Suppressor macrophage treated with lipopolysaccharide for 1 hour (primary cell): ENCODE measurements at regions not wholly inside any gene's neighbourhood (a gene's known extent, or its start where the extent isn't known, plus 50 kb on each side); places are given as distances from the start of the nearest gene placed in this dataset.

ENCODE experiments used
- DNase-seq, 3 donors: peaks; one replicate each; pipeline ENCODE4 v3.0.0-alpha.2; 2020 to 2022

DNA sequence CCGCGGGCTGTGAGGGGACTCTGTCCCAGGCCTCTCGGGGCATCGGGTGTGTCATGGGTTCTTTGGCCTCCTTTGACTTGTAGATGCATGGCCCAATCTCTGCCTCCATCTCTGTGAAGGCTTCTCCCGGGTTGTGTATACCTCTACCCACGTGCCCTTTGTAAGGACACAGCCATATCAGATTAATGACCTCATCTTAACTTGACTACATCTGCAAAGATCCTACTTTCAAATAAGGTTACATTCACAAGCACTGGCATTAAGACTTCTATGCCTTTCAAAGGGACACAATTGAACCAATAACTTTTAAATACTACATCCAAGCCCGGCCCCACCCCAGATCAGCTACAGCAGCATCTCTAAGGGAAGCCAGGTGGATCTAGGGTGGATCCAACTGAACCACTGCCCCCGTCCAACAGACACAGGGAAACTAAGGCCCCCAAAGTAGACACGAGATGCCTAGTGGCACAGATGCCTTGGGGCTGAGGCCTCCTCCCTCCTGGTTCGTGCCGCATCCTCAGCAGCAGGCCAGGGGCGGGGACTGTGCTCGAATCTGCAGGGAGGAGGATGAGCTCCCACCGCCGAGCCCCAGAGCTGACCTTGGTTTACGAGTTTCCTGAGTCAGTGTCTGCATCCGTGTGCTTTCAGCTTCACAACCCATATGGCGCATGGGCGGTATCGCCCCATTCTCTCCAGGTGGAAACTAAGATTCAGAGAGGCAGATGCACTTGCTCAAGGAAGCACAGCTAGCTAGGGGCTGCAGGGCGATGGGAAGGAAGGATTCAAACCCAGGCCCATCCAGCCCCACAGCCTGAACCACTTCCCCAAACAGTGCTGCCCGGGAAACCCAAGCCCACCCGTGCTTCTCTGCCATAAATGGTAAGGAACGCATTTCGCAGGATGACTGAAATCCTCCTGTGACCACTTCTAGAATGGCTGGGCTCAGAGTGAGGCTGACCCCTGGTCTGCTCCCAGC, 353.3 kb downstream of the C16orf95 start:
- no peak for DNase-seq

DNA sequence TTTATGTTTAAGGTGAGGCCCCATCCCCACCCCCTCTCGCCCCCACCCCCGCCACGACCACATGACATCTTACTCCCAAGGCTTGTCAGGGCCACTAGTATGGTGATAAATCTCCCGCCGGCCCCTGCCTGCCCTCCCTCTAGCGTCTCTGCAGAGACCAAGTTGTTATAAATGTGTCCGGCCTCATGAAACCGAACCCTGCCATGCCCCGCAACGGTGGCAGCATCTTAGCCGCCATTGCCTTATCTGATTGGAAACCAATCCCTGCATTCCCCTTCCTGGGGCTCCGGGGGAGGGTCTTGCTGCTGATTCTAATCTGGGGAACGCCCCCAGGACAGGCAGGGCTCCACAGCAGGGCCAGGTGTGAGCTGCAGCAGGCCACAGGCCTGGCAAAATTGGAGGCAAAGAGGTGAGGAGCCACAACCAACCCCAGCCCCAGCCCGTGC, 352.4 kb downstream of the C16orf95 start:
- no peak for DNase-seq

DNA sequence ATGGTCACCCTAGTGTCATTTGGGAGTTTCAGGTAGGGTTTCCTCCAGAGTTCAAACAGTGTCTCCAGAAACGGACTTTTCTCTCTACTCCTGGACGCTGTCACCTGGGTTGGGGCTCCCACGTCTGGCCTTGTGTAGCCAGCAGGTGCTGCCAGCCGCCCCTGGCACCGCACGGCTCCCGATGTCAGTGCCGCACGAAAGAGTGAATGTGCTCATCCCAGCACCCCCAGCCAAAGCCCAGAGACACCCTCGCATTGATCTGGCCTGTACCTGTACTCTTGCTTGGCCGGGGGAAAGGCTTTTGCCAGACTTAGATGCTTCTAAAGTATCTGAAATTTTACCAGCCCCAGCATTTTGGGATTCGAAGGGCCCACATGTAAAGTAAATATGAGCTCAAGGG, 351.9 kb downstream of the C16orf95 start:
- DNase-seq: no peak

DNA sequence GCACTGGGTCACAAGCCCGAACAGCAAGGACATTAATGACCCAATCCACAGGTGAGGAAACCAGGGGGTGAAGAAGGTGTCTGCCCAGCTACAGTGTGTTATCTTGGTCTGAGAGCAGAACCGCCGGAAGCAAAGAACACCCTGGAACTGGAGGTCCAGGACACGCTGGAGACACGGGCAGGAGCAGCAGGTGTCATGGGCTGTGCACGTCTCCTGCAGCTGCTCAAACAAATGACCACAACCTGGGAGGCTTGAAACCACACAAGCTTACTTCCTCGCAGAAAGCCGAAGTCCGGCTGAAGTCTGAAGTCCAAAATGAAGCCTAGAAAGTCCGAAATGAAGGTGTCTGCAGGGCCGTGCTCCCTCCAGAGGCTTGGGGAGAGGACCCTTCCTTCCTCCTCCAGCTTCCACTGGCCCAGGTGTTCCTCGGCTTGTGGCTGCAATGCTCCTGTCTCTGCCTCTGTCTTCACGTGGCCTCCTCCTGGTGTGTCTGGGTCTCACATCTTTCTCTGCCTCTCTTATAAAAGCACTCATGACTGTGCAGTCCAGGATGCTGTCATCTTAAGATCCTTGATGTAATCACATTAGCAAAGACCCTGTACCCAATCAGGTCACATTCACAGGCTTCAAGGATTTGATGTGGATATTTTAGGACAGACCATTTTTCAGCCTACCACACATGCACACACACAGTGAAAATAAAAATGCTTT, 351.2 kb downstream of the C16orf95 start:
- DNase-seq: no peak

DNA sequence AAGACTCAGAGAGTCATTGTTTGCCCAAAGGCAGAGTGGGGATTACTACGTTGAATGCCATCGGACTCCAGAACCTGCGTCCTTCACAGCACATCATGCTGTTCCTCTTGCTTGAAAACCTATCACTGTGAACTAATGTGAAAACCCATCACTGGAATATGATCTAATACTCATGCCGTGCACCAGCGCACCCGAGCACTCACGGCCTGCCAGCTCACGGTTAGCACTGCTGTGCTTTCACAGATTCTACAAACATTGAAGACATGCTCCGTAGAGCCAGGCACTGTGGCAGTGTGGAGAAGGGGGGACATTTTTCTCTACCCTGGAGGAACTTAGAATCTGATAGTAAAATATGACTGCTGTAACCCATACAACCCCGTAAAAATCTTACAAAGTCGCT, 350.4 kb downstream of the C16orf95 start:
- no peak for DNase-seq

DNA sequence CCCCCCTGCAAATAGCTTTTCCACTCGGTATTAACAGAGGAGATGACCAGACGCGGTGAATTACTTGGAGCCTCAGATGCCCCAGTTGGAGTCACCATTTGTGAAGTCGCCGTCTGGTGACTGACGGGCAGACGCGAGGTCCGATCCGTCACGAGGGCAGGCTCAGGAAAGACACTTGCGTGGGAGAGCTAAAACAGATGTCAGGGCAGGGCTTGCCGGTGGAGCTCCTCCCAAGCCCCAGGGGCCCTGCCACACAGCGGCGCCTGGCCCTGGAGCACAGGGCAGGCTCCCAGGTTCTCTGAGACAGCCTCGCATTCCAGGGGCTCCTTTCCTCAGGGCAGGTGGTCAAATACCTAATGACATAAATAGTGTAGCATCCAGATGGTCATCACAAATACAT, 348.3 kb downstream of the C16orf95 start:
- no peak for DNase-seq

DNA sequence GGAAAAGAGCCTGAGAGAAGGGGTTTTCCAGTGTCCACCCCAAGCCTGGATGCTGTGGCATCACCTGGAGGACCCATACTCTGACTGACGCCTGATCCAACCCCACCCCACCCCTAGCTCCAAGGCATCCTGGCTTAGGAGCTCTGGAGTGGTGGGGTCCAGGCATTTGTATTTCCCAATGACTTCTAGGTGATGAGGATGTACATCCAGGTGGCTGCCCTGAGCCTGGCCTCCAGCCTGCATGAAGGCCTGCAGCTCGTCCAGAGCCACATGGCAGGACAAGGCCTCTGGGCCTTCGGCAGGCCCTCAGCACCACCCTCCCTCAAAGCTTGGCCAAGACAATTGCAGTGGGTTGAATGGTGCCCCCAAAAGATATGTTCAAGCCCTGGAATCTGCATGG, 347.5 kb downstream of the C16orf95 start:
- DNase-seq: no peak

DNA sequence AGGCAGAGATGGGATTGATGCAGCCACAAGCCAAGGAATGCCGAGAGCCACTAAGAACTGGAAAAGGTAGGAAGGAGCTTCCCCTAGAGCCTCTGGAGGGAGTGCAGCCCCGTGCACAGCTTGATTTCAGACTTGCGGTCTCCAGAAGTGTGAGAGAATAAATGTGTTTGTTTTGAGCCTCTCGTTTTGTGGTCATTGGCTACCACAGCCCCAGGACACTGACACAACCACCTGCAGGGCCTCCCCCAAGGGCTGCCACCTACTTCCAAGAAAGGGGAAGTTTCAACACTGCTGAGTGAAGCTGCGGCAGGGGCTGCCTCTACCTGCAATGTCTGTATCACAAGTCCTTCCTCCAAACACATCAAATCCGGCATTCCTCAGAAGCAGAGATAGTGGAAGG, 346.9 kb downstream of the C16orf95 start:
- DNase-seq: no peak

DNA sequence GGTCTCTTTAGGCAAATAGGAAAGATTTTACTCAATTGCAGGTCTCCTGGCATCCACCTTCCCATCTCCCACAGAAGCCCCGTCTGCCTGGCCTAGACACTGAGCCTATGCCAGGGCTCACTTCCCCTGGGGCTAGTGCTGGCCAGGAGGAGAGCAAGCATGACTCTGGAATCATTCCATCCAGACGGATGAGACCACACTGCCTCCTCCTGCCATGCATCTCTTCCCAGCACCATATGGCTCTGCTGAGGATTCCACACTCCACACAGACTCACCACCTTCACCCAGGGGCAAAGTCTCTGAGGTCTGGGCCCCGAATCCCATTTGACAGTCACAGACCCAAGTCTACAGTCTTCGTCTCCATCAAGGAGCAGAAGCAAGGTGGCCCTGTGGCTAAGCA, 346.5 kb downstream of the C16orf95 start:
- no peak for DNase-seq

DNA sequence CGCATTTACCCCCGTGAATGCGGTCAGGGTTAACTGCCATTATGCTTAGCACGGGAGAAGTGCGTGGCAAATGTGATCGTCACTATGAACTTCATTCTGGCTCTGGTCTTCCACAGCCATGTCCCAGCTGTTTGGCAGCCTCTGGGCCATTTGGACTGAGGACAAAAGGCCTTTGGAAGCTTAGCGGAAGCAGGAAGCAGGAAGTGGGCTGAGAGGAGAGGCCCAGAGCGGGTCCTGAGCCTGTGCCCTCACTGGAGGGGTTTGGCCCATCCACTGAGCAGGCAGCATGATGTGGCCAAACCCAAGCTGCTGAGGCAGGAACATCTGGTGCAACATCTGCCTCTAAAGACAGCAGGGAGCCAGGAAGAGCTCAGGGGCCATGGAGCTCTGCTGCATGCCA, 345.9 kb downstream of the C16orf95 start:
- DNase-seq: no peak

DNA sequence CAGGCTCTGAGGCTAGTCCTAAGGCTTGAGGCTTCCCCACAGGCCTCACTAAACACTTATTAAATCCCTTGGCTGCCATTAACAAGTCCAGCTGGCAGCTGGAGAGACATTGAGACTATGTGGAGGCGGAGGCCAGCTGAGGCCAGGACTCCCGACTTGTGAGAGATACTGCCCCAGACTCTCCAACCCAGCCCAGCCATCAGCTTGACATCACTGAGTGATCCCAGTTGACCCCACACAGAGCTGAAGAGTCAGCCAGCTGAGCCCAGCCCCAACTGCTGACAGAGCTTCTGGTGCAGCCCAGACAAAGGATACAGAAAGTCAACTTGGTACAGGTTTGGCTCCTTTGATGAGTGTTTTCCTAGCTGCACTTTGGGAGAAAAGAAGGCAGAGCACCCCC, 343.1 kb downstream of the C16orf95 start:
- DNase-seq: no peak

DNA sequence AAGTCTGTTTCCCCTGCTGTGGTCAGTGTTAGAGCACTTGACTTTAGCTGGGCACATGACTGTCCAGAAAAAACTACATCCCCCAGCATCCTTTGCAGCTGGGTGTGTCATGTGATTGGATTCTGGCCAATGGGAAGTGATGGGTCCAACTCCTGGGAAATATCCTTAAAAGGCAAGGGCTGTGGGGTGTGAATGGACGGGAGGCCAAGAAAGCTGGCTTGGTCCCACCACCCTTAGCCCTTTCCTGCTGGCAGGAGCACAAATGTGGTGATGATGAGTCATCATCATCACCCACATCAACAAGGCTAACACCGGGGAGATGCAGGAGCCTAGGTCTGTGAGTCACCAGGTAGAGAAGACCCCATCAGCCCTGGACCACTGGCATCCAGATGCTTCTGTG, 341.7 kb downstream of the C16orf95 start:
- peak; percentile 17 to 29 (median 22) for DNase-seq

DNA sequence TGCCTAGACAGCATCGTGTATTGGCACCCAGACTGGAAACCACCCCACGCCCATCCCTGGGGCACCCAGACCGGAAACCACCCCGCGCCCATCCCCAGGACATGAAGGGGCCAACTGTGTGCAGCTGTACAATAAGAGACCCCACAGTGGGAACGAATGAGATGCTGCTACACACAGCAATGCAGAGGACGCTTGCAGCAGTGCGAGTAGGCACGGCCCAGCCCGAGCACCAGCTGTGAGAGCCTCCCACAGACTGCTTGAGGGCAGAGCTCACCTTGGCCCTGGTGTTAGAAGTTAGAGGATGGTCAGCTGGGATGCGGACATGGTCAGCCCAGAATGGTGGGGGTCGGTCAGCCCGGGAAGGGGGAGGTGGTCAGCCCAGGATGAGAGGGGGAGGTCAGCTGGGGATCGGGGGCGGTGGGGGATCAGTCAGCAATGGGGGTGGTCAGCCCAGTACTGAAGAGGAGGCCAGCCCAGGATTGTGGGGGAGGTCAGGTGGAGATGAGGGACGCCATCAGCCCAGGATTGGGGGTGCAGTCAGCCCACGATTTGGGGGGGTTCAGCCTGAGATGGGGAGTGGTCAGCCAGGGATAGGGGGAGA, 340.0 kb downstream of the C16orf95 start:
- no peak for DNase-seq

DNA sequence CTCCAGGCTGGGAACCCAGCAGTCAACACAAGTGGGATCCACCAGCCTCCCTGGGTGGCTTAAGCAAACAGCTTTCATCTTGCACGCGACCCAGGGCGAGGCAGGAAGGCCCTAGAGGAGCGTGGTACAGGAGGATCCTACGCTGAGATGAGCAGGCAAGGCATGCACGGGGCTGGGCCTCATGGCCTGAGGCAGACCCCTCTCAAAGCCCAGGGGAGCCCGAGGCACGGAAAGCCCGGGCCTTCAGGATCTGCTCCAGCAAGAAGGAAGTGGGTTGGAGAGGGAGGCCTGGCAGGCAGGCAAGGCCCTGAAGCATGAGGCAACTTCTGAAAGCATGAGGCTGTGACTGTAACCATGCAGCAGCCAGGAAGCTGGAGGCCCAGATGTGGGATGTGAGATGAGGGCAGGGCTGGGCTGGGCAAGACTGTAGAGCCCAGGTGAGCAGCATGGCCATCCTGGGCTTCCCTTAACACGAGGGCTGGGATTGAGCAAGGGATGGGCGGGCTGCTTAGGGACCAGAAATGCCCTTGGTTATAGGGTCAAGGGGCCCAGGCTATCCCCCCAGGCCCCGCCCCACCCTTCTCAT, 338.7 kb downstream of the C16orf95 start:
- no peak for DNase-seq

DNA sequence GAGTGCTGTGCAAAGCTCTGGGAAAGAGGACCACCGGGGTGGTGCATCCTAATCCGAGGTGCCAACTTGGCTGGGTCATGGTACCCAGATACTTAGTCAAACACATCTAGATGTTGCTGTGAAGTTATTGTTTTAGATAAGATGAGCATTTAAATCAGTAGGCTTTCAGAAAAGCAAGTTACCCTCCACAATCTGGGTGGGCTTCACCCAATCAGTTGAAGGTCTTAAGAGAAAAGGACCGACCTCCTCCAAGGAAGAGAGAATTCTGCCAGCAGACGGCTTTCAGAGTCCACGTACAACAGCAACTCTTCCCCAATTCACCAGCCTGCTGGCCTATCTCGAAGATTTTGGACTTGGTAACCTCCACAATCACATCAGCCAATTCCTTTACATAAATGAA, 338.1 kb downstream of the C16orf95 start:
- no peak for DNase-seq

DNA sequence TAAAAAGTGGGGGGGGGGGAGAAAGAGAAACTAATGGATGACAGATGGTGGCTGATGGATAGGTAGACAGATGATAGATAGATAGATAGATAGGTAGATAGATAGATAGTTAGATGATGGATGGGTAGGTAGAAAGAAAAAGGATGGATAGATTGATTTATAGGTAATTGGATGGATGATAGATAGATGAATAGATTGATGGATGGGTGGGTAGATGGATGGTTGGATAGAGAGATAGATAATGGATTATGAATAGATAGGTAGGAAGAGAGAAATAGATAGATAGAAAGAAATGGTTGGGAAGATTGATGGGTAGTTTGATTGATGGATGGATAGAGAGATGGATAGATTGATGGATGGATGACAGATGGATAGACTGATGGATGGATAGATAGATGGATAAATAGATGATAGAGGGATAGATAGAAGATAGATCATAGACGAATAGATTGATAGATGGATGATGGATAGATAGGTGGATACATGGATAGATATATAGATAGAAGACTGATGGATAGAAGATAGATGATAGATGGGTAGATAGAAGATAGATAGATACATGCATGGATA, 337.1 kb downstream of the C16orf95 start:
- DNase-seq: no peak

DNA sequence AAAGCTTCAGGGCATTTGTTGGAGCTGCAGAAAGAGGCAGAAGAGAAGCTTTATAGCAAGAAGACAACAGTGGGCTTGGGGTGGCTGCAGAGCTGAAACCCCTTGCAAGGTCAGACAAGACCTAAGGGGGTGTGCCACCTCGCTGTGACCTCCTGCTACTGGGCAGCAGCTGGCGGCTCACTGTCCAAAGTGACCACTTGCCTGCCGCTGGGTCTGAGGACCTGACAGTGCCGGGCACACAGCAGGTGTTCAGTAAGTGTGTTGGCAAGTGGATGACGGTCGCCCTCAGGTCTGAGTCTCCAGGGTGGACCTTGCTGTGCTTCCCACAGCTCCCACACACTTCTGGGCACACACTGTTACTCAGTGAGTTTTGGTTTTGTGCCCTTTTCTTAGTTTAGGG, 336.5 kb downstream of the C16orf95 start:
- DNase-seq: no peak

DNA sequence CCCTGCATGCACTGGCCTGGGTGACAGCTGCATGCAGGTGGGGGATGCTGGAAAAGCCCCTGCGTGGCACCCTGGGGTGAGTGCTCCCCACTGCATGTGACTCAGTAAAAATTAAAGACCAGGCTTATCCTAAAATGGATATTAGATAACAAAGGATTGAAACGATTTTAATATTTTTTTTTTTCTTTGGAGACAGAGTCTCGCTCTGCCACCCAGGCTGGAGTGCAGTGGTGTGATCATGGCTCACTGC, 334.9 kb downstream of the C16orf95 start:
- no peak for DNase-seq

DNA sequence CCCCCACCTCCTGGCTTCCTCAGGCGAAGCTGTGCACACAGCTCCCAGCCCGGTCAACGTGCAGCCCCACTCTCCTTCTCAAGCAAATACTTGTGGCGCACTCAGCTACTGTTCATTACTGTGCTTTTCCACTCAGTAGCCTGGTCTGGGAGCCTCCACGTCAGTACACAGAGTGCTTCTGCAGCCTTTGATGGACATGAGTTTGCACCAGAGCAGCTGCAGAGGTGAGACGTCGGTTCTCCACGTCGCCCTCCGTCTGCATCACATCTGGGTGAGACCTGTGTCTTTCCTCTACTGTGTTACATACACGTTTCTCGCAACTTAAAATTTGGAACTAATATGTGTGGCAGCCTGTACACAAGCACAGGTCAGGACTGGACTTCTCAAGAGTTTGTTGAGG, 334.3 kb downstream of the C16orf95 start:
- no peak for DNase-seq

DNA sequence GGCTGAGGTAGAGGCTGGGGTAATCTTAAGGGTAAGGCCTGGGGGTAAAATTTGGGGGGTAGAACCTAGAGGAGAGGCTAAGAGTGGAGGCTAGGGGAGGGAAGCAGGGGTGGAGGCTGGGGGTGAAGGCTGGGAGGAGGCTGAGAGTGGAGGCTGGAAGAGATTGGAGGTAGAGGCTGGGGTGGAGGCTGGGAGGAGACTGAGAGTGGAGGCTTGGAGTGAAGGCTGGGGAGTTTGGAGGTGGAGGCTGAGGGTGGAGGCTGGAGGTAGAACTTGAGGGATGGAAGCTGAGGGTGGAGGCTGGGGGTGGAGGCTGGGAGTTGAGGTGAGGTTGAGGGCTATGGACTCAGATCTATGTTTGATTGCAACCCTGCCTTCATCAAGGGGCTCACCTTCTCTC, 333.6 kb downstream of the C16orf95 start:
- DNase-seq: no peak

DNA sequence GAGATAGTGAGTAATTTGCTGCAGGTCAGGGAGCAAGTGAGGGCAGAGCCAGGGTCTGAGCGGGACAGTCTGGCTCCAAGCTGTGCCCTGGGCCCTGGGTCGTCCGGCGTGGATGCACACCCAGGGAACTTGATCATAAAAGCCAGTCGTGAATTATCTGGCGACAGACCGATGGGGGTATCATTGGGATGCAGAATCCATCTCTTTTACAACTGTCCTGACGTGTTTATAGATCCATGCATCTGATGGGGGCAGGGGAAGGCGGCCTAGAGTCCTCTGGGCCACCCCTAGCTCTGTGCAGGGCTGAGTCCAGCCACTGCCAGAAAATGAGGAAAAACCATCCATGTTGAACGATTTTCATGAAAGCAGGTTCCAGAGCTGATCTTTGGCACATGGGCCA, 332.8 kb downstream of the C16orf95 start:
- DNase-seq: no peak

DNA sequence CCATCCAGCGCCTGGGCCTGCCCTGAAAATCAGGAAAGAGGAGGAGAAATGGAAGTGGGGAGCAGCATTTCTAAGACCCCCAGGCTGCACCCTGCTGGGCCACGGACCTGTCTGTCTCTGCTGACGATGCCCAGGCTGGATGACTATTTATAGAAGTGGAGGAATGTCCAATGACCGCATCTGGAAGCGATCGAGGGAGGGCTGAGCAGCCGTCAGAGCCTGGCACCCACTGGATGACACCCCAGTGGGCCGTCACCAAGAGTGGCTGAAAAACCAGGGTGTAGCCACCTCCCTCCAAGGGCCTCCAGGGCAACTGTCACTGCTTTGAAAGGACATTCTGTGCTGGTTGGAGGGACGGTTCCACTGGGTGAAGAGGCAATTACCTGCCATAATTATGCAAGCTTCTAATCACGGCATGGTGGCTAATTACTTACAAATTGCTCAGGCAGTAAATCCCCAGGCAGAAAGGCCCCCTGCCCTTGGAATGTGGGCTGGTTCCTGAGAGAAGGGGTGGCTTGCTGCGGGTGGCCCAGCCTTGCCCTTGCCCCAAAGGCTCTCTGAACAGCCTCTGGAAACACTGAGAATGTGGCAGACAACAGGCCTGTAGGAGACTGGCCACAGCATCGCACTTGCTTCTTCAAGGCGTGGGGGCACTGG, 332.1 kb downstream of the C16orf95 start:
- no peak for DNase-seq

DNA sequence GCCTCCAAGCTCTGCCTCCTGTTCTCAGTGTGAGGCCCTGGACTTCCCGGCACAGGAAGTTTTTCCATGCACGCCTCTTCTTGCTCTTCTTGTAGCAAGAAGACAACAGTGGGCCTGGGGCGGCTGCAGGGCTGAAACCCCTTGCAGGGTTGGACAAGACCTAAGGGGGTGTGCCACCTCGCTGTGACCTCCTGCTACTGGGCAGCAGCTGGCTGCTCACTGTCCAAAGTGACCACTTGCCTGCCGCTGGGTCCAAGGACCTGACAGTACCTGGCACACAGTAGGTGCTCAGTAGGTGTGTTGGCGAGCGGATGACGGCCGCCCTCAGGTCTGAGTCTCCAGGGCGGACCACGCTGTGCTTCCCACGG, 331.6 kb downstream of the C16orf95 start:
- DNase-seq: no peak
